Amygdala (tissue), 56 donors: ENCODE measurements at regions not wholly inside any gene's neighbourhood (a gene's known extent, or its start where the extent isn't known, plus 50 kb on each side); places are given as distances from the start of the nearest gene placed in this dataset.

Experiments used
- DNase-seq, 56 donors: peaks; one replicate each; lab custom pipeline; 2025; lab: John Stamatoyannopoulos, UW

DNA sequence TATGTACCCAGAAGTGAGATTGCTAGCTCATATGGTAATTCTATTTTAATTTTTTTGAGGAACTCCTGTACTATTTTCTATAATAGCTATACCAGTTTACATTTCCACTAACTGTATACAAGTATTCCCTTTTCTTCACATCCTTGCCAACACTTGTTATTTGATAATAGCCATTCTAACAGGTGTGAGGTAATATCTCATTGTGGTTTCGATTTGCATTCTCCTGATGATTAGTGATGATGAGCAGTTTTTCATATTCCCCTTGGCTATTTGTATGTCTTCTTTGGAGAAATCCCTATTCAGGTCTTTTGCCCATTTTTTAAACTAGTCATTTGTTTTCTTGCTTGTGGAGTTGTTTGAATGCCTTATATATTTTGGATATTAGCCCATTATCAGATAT is 121.3 kb downstream of the BBS10 start:
- no peak for DNase-seq

DNA sequence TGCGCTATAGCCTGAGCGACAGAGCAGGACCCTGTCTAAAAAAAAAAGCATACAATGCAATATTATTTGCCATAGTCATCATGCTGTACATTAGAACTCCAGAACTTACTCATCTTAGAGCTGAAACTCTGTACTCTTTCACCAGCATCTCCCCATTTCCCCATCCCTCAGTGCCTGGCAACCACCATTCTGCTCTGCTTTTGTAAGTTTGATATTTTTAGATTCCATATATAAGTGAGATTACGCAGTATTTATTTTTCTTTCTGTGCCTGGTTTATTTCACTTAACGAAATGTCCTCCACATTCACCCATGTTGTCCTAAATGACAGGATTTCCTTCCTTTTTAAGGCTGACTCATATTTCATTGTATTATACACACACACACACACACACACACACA is 121.8 kb downstream of the BBS10 start:
- DNase-seq, result no peak

- no peak for DNase-seq
Observed at GRCh38 chr12:76223869-76224268, 124.3 kb downstream of the BBS10 start.

GRCh38 chr12:76220980-76221379 is 127.2 kb downstream of the BBS10 start:
- no peak for DNase-seq

- DNase-seq, result no peak
Observed at GRCh38 chr12:76219806-76220205, 128.4 kb downstream of the BBS10 start.

- DNase-seq, result peak in 1 of 56 donors; percentile 0
Observed at GRCh38 chr12:76216585-76217472, 131.4 kb downstream of the BBS10 start.

- no peak for DNase-seq
Observed at GRCh38 chr12:76208129-76208528, 123.6 kb upstream of the NAP1L1 start.

GRCh38 chr12:76206677-76207072 is 122.2 kb upstream of the NAP1L1 start:
- peak in 1 of 56 donors; percentile 3 for DNase-seq

DNA sequence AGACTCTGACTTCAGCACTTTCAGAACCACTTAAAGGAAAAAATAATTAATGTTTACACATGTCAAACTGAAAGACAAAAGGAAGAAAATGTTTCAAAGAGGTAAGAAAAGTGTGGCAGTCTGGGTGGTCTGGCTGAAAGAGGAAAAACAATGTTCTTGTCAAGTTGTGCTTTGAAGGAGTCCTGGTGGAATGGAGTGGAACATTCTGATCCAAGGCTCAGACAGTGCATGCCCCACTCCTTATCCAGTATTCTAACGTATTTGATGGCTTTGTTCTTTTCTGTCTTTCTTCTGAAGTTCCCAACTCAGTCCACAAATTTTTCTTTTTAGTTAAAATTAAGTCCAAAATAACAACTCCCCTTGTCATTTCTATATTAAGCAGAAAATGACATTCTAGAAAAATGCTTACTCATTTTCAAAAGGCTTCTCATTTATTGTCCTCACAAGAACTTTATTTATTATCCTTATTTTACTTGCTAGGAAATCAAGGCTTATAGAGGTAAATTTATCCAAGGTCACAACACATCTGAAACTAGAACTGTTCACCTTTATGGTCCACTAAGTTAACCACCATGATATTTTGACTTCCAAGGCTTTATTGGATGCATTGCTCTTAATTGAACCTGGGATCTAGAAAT is 121.7 kb upstream of the NAP1L1 start:
- DNase-seq, result no peak

- no peak for DNase-seq
Observed at GRCh38 chr12:76202621-76203020, 118.1 kb upstream of the NAP1L1 start.

DNA sequence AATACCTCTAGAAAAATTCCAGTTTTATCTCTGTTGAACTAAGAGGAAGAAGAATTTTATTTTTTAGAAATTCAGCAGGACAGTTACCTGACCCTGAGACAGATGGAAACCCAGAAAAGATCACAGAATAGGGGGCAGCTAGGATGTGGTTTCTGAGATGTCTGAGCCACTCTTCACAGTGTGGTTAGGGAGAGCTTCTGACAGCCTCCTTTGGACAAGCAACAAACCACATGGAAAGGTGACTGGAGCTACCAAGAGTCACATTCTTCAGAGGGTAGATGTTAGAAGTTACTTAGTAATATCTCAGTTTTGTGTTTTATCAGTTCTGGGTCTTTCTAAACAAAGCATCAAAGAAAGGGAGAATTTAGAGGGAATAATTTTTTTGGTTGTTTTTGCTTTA is 117.3 kb upstream of the NAP1L1 start:
- no peak for DNase-seq

- DNase-seq, result no peak
Observed at GRCh38 chr12:76201316-76201715, 116.8 kb upstream of the NAP1L1 start.

GRCh38 chr12:76199808-76200207 is 115.3 kb upstream of the NAP1L1 start:
- no peak for DNase-seq

DNA sequence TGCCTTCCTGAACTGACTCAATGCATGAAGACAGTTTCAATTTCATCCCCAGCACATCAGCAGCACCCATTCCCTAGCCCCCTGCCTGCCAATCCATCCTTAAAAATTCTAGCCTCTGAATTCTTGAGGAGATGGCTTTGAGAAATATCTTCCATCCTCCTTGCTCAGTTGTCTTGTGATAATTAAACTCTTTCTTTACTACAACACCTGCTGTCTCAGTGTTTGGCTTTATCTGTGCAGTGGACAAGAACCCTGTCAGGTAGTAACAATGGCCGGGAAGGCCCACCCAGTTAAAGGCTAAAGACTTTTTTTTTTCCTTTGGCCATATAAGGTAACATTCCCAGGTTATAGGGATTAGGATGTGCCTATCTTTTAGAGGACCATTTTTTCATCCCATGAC is 114.4 kb upstream of the NAP1L1 start:
- no peak for DNase-seq

GRCh38 chr12:76197283-76197682 is 112.8 kb upstream of the NAP1L1 start:
- peak in 5 of 56 donors; percentile 1 to 17 (median 2) for DNase-seq

DNA sequence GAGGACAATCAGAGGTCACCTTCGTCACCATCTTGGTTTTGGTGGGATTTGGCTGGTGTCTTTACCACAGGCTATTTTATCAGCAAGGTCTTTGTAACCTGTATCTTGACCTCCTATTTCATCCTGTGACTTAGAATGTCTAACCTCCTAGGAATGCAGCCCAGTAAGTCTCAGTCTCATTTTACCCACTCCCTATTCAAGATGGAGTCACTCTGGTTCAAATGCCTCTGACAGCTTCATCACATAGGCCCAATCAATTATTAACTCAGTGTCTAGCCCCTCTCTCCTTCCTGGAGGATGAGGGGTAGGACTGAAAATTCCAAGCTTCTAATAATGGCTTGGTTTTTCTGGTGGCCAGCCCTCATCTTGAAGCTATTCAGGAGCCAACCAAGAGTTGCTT is 111.4 kb upstream of the NAP1L1 start:
- DNase-seq, result no peak

- DNase-seq, result no peak
Observed at GRCh38 chr12:76194724-76195123, 110.2 kb upstream of the NAP1L1 start.

DNA sequence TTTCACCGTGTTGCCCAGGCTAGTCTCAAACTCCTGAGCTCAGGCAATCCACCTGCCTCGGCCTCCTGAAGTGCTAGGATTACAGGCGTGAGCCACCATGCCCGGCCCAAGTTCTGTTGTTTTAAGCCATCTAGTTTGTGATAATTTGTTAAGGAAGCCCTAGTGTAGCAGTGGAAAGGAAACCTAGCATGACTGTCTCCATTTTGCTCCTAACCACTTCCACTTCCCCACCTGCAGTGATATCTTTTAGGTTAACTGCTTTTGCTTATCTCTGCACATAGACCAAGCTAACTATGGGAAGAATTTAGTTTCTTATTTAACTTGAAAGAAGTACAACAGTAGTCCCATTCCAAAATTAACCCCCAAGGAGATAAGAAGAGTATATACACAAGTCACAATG is 109.5 kb upstream of the NAP1L1 start:
- DNase-seq, result no peak

DNA sequence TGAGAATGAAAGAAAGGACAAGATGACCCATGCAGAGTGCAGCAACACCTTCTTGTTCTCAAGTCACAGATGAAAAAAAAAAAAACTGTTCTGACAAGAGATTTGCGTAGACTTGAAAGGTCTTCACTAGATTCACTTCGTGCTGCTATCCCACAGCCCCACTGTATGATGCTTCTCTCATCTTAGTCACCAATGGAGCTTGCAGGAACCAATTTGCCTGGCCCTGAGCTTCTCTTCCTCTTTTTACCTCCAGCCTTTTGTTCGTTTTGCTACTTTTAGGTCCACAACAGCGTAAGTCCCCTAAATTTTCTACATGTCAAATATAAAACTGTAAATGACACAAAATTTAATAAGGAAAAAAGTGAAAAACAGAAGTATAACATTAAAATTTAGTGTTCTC is 107.9 kb upstream of the NAP1L1 start:
- no peak for DNase-seq

- no peak for DNase-seq
Observed at GRCh38 chr12:76190299-76190698, 105.8 kb upstream of the NAP1L1 start.

DNA sequence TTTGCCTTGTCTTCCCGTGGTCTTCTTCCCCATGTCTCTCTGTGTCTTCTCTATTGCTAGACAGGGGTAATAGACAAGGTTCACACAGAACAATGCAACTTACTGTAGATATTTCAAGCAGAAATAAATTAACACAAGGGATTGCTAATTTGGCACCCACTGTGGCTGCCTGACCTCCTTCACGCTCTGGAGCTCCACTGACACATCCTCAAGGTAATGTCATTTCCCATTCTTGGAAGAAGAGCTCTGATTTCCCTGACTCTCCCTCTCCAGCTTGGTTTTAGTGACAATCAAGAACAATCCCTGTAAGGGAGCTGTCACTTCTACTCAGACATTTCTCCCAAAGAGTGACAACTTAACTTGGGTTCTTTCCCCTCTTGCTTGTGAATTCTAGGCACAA is 105.4 kb upstream of the NAP1L1 start:
- no peak for DNase-seq

DNA sequence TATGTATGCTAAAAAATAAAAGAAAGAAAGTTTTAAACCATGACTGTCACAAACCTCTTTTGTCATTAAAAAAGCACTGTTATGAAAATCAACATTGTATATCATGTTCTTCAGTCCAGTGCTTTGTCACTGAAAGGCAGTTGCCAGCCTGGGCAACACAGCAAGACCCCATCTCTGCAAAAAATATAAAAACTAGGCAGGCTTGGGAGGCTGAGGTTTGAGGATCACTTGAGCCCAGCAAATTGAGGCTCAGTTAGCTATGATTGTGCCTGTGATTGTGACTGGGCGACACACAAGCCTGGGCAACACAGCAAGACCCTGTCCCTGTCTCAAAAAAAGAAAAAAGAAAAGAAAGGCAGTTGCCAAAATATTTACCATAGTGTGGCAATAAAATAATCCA is 102.7 kb upstream of the NAP1L1 start:
- DNase-seq, result no peak
